Head of caudate nucleus (tissue), 42 donors: ENCODE measurements at regions not wholly inside any gene's neighbourhood (a gene's known extent, or its start where the extent isn't known, plus 50 kb on each side); places are given as distances from the start of the nearest gene placed in this dataset.

ENCODE experiments used
- DNase-seq, 42 donors: peaks; one replicate each; pipeline versions ENCODE4 v3.0.0 to v3.0.0-alpha.2; 2020 to 2021; ENCODE audit warnings: mixed read lengths in 7 of 42
- intact Hi-C: fragments of 100-400 bp; cut with DNase I; formaldehyde crosslinking; loops from one replicate; pipeline ENCODE4 v1.15.0; 2022

DNA sequence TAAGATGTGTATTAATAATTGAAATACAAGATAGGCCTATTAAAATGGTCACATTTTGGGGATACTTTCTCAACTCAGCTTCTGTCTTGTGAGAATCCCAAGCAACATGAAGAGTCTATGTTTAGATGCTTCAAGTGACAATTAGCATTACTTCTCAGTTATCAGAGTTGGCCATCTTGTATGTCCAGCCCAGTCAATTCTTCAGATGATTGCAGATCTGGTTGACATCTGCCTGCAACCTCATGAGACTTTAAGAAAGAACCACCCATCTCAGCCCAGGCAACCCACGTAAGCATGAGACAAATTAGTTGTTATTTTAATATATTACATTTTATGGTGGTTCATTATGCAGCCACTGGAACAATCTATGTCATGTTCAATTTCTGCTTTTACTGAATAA, 256.5 kb downstream of the TENT5A start:
- no peak for DNase-seq
- intact Hi-C loops, result no loop called here

DNA sequence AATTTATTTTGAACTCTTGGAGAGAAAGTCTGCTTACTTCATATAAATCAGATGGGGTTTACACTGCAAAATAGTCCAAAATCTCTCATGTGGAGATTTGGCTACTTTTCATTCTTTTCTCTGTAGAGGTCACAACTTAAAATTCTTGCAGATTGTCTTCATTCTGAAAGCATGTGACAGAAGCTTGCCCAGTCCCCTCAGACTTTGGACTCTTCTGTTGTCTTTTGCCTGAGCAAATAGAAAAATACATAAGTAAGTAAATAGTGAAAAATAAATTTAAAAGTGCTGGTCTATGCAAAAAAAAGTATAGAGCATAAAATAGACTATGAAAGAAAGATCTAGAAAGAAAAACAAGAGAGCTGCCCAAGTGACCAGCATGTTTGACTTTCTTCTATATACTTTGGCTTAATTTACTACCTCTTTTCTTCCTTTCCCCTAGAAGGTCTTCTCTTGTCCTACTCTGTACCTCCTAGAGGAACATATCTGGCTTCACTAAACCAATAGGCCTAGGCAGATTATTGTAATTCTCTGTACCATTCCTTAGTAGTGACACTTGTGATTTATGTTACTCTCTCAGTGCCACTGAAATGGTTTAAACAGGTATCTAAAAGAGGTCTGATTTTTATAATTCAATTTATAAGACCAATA, 260.9 kb downstream of the TENT5A start:
- intact Hi-C loops, result no loop called here
- no peak for DNase-seq

DNA sequence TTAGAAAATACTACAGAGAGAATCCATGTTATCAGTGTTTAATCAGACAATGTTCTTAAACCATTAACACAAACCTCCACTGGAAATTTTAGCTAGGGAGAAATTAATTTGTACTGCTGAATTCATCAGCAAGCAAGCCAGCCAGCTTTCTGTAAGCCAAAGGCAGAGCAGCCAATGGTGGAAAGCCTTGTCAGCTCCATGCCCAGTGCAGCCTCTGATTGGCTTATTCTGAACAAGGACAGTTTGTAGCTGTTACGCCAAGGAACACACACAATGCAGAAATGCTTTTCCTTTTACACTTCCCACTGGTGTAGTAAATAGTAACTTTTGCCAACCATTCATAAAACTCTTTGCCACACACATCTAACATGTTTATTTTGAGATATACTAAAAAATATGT, 265.0 kb downstream of the TENT5A start:
- intact Hi-C loops, result no loop called here
- peak; percentile 16 to 86 (median 65) for DNase-seq

- intact Hi-C loops, result no loop called here
- no peak for DNase-seq
Measured at GRCh38 chr6:81486234-81486633, 266.2 kb downstream of the TENT5A start.

DNA sequence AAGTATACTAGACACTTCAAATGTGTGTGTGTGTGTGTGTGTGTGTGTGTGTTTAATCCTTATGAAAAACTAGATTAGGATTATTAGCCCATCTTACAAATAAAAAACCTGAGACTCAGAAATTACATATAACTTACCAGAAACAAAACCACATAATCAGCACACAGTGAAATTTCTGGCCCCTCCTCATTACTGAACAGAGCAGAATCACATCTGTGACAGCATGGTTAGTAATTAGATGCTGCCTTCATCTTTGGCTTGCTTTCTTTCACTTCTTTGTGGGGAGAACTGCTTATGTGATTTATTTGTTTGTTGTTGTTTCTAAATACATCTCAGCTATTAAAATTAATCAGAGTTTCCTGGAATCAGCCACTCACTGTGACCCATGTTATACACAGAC, 267.1 kb downstream of the TENT5A start:
- peak in 1 of 42 donors; percentile 8 for DNase-seq
- intact Hi-C loops, result no loop called here

DNA sequence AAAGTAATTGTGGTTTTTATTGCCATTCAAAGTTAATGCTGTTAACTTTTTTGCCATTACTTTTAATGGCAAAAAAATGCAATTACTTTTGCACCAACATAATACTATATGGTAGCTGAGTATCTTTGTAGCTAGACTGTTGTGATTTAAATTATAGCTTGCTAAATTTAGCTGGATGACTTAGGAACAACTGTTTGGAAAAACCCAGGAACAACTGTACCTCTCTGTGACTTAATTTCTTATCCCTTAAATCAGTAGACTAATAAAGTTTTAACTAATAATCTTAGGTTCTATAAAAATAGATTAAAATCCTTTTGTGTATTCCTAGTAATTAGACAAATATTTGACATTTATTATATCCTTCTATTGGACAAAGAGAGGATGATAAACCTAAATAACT, 268.2 kb downstream of the TENT5A start:
- DNase-seq, result no peak
- intact Hi-C loops, result no loop called here

- DNase-seq, result no peak
- intact Hi-C loops, result no loop called here
Measured at GRCh38 chr6:81480139-81480538, 272.3 kb downstream of the TENT5A start.

DNA sequence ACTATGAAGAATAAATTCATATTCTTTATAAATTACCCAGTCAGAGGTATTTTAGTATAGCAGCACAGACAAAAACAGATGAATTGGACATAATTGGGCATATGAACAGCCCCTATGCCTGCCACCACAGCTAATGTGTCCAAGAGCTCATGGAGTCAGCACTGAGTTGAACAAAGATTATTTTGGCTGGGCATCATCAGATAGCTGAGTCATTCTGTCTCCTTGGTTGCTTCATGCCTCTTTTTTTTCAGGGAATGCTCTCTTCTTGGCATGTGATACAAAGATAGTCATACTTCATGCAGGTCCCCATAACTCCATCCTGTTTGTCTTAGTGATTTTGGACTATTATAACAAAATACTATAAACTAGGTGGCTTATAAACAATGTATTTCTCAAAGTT, 275.6 kb downstream of the TENT5A start:
- intact Hi-C loops, result no loop called here
- no peak for DNase-seq

- DNase-seq, result no peak
- intact Hi-C loops, result no loop called here
Measured at GRCh38 chr6:81475646-81476045, 276.8 kb downstream of the TENT5A start.

DNA sequence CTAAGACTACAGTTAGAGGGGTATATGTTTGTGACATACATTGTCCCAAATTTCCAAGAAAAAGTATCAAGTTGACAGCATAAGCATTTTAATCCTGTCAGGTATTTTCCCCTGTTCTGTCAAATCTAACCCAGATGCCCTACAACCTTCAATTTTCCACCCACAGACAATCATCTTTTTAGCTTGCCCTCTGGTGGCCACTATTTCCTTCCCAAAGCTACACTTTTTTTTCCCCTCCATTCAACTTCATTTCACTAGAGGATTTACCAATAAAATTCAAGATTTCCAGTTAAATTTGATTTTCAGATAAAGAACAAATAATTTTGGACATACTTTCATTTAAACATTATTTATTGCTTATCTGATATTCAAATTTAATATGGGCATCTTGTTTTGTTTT, 286.6 kb downstream of the TENT5A start:
- intact Hi-C loops, result no loop called here
- no peak for DNase-seq

DNA sequence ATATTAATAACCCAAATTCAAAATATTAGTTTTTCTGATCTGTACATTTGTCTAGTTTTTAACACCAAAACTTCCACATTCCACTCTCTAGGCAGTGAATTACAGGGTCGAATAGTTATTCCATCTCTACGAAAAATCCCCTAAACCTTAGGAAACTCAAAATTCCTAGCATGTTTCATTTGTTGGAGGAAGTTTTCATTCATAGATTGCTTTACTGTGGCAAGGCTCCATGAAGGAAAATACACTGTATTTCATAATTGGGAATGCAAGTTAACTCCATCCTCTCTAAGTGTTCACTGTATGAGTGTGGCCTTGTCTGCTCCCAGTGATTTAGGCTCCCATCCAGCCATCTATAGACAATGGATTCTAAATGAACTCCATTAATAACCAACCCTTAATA, 296.1 kb downstream of the TENT5A start:
- intact Hi-C loops, result no loop called here
- no peak for DNase-seq

GRCh38 chr6:81455641-81456040, 296.8 kb downstream of the TENT5A start:
- DNase-seq, result no peak
- intact Hi-C loops, result no loop called here

- intact Hi-C loops, result no loop called here
- peak in 8 of 42 donors; percentile 2 to 45 (median 18) for DNase-seq
Measured at GRCh38 chr6:81451787-81452186, 300.7 kb downstream of the TENT5A start.

DNA sequence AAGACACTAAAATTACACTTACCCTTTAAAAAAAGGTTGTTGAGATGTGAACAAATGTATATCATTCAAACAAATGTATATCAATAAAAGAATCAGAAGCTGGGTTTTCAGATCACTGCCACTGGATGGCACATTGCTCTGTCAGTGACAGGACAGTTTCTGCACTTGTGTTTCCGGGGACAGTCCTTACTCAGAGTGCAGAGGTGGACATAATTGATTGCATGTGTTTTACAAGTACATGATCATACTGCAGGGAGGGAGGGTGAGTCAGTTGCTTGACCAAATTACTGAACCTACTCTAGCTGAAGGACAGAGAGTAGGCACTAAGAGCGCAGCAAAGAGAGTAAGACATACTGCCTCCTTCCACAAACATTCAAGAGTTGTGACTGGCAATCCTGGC, 302.3 kb downstream of the TENT5A start:
- intact Hi-C loops, result no loop called here
- peak in 2 of 42 donors; percentile 2 to 43 for DNase-seq

DNA sequence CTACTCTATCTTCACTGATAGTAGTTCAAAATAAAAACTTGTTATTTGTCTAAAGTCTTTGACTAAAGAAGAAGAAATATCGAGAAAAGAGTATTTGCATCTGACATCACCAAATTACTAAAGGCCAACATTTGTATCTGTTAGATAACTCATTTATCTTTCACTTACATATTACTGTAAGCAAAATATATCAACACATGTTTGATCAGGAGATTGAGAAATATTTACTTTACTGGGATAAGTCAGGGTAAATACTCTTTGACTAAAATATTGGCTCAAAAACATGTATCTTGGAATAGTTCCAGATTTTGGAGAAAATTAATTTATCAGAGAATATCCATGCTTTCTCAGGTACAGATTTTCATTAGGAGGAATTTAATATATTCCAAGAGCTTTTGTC, 306.0 kb downstream of the TENT5A start:
- intact Hi-C loops, result no loop called here

GRCh38 chr6:81439417-81439816, 313.1 kb downstream of the TENT5A start:
- DNase-seq, result no peak
- intact Hi-C loops, result no loop called here

More for the DNA sequence above, 306.0 kb downstream of the TENT5A start:
- no peak for DNase-seq

GRCh38 chr6:81436990-81437389, 315.5 kb downstream of the TENT5A start:
- intact Hi-C loops, result no loop called here
- no peak for DNase-seq

- no peak for DNase-seq
- intact Hi-C loops, result no loop called here
Measured at GRCh38 chr6:81413306-81413705, 339.2 kb downstream of the TENT5A start.

- intact Hi-C loops, result no loop called here
- DNase-seq, result no peak
Measured at GRCh38 chr6:81401970-81402690, 350.4 kb downstream of the TENT5A start.

DNA sequence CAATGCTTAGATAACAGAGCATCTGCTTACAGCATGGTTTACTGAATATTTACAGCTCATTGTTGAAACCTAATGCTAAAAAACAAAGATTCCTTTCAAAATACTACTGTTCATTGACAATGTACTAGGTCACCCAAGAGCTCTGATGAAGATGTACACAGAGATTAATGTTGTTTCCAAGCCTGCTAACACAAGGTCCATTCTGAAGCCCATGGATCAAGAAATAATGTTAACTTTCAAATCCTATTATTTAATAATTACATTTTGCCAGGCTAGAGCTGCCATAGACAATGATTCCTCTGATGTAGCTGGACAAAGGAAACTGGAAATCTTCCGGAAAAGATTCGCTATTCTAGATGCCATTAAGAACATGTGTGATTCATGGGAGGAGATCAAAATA, 355.6 kb downstream of the TENT5A start:
- no peak for DNase-seq
- intact Hi-C loops, result no loop called here

DNA sequence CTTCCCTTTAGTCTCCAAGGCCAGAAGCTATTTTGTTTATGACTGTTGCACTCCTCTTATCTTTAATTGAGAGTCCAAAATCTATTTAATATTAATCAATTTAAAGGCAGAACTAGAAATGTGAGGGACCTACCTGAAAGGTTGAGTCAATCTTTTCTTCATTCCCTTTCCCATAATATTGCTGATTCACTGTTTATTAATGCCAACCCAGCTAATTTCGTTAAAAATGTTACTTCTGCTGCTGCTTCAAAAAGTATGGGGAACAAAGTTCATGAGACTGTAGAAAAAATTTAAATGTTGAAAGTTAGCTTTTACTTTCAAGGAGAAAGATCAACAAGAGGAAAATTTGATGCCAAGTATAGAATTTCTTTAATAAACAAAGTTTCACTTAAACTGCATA, 365.3 kb downstream of the TENT5A start:
- DNase-seq, result no peak
- intact Hi-C loops, result no loop called here
